GM21723 (cell line): ENCODE measurements at regions not wholly inside any gene's neighbourhood (a gene's known extent, or its start where the extent isn't known, plus 50 kb on each side); places are given as distances from the start of the nearest gene placed in this dataset.

Experiments
- ATAC-seq: cut with Tn5 transposase; IDR thresholded peaks from one replicate; pipeline ENCODE4 v1.9.1; 2021; ENCODE audit warnings: mild to moderate bottlenecking, moderate library complexity; ENCODE audit not compliant: unreplicated experiment

DNA sequence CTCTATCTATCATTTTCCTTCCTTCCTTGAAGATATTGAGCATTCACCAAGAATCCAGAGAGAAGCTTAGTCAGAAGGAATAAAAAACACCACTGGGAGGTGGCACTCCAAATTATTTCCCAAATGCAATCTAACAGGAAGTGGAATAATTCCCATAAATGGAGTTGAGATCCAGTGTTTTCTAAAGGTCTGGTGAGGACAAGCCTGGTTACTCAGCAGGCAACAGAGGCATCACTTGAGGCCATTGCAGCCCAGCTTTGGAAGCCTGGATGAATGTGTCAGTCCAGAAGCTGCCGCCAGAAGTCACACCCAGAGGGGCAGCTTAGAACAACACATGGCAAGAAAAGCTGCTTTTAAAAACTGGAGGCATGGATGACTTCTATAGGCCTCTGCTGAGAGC lies 288.9 kb upstream of the KLF6 start:
- ATAC-seq, result no peak

DNA sequence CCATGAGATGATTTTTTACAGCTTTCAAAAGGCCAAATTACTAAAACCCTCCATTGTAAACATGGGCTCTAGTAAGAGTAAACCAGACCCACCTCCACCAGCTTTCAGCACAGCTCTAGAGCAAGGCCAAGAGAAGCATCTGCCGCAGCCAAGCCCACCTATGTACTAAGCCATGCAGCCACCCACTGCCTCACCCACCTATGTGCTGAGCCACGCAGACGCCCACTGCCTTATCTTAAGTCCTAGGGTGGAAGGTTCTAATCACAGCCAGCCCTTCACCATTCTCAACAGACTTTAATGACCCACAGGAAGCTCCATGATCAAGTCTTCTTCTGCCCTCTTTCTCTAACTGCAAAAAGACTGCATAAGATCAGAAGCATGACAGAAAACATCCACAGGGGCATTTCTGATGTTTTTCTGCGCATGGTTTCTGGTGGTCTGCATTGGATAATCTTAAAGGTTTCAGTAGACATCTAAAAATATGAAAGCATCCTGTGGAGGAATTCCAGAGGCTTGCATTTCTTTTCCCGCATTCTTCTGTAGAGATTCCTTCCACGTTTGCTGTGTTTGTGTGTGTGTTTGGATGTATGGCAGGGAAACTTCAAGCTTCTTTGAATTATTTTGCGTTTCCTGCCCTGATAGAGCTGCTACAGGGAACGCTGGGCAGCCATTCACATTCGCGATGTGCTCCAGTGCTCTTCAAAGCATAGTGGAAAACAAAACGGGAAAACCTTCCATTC lies 286.1 kb upstream of the KLF6 start:
- ATAC-seq, result no peak

DNA sequence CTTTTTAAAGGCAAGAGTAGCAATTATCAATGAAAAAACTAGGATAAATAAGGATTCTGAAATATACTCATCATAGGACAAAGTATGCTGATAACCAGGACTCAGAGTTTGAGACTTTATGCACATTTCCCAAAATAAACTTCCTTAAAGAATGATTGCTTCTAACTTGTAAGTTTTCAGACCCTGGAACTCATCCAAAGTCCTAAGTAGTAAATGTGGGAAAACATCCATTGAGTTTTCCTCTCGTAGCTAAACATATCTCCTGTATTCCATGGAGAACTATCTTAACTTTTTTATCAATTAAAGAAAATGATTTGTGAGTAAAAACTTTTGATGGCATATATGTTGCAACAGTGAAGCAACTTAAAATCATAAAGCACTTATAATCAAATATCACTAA lies 285.2 kb upstream of the KLF6 start:
- no peak for ATAC-seq

DNA sequence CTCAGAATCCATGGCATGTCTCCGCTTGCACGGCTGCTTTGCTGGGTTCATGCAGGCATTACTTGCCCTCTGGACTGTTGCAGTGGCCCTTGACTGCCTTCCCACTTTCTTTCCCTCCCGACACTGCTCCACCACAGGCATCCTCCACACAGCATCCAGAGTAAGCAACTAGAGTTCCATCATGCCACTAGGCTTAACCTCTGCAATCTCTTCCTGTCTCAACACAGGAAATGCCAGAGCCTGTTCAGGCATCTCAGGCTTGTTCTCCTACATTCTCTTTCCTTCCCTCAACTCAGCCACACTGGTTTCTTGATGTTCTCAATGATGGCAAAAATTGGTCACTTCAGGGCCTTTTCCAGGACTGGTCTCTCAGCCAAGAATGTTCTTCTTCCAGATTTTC lies 284.5 kb upstream of the KLF6 start:
- no peak for ATAC-seq

DNA sequence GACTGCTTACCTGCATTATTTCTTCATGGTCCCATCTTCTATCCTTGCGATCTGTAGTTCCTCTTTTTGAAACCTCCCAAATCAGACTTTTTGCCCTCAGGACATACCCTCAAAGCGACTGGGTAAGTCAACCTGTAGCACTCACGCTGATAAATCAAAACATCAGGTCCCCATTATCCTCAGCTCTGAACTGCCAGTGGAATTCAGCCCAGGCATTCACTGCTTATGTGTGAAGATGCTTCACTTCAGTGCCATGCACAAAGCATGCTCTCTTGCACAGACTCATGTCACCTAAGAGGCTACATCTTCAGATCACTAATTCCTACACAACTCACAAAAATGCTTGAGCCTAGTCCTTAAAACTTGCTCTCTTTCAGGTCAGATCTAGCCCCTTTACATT lies 283.6 kb upstream of the KLF6 start:
- no peak for ATAC-seq

DNA sequence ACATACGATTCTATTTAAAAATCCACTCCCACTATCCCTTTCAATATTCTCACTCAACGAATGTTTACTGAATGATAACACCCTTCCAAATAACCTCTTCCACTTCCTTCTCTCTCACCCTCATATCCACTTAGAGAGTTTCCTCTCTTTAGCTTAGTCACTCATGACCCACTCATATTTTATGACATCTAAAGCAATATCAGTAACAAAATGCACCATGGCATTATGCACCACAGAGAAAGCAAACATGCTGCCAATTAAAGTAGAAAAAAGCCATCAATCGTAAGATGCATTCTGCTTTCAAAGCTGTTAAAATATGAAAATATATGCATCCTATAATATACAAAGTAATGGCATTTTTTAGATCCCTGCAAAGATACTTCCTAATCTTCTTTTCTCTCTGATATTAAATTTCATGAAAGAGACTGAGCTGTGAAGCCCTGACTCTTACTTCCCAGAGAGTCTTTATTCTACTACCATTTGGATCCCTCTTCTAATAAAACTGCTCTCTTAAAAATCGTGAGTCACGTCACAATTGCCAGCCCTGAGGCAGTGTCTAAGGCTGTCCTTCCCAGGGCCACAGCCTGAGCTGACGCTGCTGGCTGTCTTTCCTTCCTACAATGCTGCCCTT lies 283.0 kb upstream of the KLF6 start:
- no peak for ATAC-seq

DNA sequence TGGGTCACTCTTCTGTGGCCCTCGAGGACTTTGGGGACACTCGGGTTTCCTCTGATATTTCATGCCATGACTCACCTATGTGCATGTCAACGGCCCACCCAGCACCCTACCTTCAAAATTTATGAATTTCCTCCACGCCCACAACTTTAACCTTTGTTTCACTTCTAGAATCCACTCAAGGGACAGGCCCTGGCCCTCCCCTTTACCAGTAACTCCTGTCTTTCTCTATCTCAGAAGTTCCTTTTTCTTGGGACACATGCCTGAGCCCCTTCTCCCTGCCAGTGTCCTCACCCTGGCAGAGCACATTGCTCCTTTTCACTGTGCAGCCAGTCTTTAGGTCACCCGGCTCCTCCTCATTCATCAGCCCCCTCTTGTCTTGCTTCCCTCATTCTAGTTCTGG lies 282.5 kb upstream of the KLF6 start:
- peak; percentile 79 for ATAC-seq

DNA sequence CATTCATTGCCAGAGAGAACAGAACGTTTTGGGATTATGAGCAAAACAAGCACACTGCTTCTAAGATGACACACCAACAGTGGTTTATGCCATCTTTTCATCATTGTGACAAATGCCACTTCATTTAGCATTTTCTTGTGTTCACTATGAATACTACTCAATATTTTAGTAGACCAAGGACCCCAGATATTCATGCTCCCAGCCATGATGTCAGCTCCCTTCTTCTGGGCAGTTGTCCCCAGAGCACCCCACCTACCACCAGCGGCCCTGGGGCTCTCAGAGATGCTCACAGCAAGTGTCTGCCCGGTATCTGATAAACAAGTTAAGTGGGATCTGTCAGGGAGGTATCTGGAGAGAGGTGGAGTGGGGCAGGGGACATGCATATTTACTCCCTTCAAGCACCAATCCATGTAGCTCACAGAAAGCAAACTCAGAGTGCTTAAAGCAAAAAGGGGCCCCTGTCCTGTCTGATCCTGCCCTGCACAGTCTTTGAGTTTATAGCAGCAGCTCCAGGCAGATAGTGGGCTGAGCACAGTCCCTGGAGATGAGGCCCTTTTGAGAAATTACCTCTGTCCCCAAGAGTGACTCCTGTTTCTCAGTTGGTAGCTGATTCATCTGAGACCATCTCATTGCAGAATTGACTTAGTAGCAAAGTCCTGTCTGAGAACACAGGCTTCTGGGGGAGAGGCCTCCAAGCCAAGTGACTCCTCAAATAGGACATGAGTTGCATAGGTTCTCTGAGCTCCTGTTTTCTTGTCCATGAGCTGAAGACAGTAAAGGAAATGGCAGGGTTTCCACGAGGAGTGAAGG lies 281.8 kb upstream of the KLF6 start:
- no peak for ATAC-seq

DNA sequence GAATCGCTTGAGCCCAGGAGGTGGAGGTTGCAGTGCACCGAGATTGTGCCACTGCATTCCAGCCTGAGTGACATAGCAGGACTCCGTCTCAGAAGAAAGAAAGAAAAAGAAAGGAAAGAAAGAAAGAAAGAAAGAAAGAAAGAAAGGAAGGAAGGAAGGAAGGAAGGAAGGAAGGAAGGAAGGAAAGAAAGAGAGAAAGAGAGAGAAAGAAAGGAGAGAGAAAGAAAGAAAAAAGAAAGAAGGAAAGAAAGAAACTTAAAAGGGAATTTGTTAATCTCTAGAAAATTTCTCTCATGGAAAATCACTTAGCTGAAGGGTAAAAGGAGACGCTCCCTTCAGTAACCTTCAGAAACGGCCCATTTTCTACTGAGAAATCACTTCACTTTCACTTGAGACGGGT lies 279.5 kb upstream of the KLF6 start:
- no peak for ATAC-seq

DNA sequence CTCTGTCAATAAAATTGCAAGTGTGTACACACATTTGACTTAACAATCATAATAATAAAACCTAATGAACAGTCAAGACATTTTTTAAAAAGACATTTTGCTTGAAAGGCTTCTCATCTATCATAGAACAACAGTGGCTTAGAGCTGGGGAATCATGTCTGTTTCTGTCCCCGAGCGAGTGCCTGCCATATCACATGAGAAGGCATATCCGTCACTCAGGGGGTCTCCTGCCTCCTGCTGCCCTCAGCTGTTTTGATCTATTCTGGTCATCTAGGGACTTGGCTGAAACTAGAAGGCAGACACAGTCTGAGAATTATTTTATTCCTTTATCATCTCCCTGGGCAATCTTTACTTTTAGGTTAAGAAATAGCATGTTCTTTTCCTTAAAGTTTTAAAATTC lies 278.7 kb upstream of the KLF6 start:
- ATAC-seq, result no peak

DNA sequence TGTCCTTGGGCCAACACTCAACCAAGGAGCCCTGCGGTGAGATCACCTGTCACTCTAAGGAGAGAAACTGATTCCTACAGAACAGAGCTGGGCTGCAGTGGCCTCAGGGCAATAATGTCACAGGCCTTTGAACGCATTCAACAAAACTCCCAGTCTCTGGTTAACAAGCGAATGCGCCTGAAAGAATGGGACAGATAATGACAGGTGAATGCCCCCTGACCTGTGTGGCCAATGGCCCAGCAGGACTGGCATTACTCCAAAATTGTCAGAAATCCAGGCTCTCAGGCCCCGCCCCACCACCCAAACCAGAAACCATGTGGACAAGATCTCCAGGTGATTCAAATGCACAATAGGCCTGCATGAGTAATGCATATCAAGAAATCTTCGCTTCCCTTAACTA lies 277.7 kb upstream of the KLF6 start:
- no peak for ATAC-seq

DNA sequence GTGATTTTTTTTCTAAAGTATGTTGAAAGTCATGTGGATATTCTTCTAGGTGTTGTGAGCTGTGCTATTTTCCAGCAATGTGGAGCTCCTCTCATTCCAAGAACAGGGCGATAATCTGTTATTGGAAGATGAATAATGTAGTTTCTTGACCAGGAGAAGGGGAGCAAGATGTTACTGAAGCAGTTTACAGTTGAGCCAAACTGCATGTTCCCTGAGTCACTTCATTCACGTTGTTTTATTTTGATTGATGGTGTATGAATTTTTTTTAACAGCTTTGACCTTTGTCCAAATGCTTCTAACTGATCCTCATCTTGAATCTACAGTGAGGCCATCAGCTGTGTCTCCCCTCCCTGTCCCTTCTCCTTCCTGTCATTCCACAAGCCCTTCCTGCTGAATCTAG lies 277.1 kb upstream of the KLF6 start:
- no peak for ATAC-seq

DNA sequence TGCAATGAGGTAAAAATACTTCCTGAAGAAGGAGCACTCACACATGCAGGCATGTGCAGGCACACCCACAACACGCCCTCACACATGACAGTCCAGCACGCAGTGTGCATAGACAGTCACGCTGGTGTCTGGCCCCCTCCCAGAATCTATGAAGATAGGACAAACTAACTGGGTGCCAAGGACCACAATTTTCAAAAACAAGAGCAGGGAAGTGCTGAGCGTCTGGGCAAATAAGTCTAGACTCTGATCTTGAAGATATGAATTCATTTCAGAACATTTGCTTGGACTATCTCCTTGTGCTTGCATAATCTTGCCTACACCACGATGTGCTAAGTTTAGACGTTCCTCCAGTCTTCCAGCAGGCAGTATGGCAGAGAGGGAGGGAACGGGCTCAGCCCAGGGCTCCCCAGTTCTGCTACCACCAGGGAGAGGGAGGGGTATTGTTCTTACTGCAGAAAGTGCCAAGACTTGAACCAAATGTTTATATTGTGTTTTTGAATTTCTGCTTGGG lies 276.5 kb upstream of the KLF6 start:
- no peak for ATAC-seq

DNA sequence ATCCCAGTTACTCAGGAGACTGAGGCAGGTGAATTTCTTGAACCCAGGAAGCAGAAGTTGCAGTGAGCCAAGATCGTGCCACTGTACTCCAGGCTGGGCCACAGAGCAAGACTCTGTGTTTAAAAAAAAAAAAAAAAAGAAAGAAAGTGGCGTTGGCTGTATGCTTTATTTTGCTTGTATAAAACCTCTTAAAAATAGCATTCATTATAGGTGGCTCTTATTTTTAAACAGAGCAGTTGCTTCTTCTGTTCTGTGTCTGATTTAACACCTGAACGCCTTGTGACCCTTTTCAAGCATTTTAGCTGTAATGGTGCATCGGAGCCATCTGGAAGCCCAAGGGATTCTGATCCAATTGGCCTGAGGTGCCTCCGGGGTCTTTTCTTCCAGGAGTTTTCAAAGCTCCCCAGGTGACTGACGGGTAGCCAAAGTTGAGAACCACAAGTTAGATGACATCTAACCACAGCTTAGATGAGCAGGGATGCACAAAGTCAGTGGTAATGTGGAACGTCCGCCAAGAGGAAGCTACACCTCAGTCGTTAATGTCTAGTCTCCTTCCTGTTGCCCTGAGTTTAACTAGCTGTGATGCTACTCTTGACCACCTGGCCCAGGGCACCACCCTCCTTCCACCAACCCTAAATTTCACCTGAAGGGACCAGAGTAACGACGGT lies 274.6 kb upstream of the KLF6 start:
- no peak for ATAC-seq

DNA sequence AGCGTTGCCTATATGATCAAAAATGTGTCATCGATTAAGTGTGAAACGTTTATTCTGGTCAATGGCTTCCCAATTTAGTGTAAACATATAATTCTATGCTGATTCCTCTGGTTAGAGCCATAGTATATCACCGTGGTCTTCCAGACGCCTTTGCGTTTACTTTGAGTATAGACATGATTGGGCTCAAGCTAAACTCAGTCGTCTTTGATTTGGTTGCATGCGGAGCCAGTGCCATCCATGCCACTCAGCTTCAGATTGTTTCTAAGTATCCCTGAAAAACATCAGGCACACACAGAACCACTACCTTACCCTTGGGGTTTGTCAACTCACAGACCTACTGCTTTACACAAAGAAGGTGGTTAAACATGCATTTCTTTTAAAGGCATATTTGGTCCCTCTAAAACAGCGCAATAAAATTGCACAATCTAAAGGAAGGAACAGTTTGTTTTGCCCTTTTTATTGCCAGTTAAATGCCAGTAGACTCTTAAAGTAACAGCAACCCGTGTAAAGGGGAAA lies 273.6 kb upstream of the KLF6 start:
- ATAC-seq, result no peak

DNA sequence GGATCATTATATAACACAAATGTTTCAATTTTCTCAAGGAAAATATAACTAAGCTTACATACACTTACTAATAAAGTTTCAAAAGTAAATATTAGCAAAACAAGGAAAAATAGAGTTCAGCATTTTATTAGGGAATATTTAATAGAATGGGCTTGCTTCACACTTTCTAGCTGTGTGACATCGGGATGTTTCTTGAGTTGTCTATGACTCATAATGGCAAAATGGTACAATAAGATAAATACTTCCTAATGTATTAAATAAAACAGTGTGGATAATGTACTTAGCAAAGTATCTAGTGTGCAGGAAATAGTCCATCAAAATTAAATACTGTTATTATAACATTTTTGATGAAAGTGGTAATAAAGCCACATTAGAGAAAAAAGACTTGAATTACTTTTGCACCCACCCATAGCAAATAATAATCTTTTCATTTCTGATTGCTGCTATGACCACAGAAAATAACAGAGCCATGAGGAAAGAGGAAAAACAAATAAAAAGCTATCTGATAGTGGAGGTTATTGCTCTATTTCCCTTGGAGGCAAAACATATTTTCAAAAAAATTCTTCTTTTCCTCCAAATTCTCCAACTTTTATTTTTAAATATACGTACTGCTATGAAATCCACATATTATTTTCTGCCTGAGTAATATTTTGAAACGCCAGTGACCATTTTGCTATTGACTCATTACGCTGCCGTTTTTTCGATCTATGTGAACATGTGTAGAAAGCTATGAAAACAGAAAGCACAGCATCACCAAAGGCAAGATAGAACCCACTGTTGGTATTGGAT lies 272.9 kb upstream of the KLF6 start:
- ATAC-seq, result no peak

DNA sequence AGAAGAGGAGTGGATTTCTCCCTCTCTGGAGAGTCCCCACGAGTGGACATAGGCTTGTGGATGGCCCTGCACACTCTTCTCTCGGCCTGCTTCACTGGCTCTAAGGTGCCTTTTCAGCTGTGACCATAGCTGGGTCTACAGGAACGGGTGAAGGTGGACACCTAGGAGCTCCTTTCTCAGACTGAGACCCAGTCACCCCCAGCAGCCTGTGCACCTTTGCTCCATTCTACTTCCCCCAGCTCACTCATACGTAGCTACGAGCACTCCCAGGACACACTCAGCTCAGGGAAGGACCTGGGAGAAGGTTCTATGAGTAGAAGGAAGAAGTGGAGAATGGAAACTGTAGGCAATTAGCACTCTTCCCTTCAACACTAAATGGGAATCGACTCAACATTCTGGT lies 272.0 kb upstream of the KLF6 start:
- ATAC-seq, result no peak

DNA sequence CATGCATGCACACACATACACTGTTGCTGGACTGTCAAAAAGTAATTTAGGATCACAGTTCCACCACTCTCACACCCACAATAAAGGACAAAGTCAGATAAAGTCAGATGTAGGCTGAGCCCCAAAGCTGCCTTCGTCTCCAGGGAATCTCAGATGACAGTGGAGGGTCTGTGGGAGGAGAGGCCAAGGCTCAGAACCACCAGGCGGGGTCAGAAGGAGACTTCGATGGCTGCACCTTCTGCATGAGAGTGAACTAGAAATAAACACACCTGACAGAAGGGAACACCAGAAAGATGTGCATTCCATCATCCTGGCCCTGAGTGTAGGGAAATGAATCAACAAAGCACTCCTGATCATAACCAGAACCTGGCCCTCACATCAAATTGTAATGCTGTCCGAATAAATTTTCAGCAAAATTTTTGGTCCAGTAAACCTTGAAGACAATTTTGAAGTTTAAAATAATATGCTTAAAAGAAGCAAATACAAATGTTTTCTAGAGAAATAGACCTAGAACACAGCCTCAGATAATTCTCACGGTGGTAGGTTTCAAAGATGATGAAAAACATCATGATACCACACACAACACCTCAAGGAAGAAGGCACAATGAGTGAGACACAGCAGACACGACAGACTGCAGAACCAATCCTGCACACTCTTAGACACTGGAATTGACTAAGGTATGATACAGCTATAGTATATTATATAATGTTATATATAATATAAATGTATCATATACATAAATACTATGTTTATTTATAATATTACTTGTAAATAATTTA lies 269.8 kb upstream of the KLF6 start:
- no peak for ATAC-seq

DNA sequence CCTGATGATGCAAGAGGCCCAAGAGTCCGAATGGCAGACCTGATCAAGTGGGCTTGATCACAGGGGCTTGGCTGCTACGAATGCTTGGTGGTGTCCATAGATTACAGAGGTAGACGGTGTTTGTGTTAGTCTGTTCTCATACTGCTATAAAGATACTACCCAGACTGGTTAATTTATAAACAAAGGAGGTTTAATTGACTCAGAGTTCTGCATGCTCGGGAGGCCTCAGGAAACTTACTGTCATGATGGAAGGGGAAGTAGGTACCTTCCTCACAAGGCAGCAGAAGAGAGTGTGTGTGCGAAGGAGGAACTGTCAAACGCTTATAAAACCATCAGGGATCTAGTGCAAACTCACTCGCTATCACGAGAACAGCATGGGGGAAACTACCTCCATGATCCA lies 268.9 kb upstream of the KLF6 start:
- no peak for ATAC-seq
